Gastroesophageal sphincter (tissue), 3 donors: ENCODE measurements at regions not wholly inside any gene's neighbourhood (a gene's known extent, or its start where the extent isn't known, plus 50 kb on each side); places are given as distances from the start of the nearest gene placed in this dataset.
"Not testable (repeated sequence)": the region's sequence is repeated elsewhere in the genome, so short reads cannot be mapped to it uniquely, and the experiment has no call there.

Experiments
- CTCF ChIP-seq, 4 experiments: fragments of 200-600 bp in 2 of 4; fragments of 450-650 bp in 2 of 4; sonication (generic) in 1 of 4; IDR thresholded peaks; one replicate each; pipeline ENCODE4 v1.5.1; 2017 to 2019; ENCODE audit warnings: antibody characterized with exemption in 4 of 4, mild to moderate bottlenecking in 2 of 4, moderate library complexity in 2 of 4
- EP300 ChIP-seq: sonication (generic); formaldehyde crosslinking; IDR thresholded peaks from one replicate; pipeline ENCODE4 v1.6.1; 2017; ENCODE audit warnings: antibody characterized with exemption, mild to moderate bottlenecking
- POLR2A ChIP-seq, 2 donors: fragments of 450-650 bp; IDR thresholded peaks; one replicate each; pipeline ENCODE4 v1.6.1; 2017; ENCODE audit warnings: antibody characterized with exemption in 2 of 2, mild to moderate bottlenecking in 2 of 2, moderate library complexity in 1 of 2

- TF ChIP-seq EP300; POLR2A (IDR thresholded peaks at IDR 0.05); CTCF (IDR thresholded peaks at IDR 0.05): not testable (repeated sequence)
Measured at GRCh38 chr1:157317229-157317628, 179.0 kb upstream of the ETV3 start.
